SK-N-MC (cell line): ENCODE measurements at regions not wholly inside any gene's neighbourhood (a gene's known extent, or its start where the extent isn't known, plus 50 kb on each side); places are given as distances from the start of the nearest gene placed in this dataset.
A peak's percentile ranks its signal among the peaks of the same experiment; 100 is the strongest.

Source experiments
- DNase-seq: peaks from one replicate; pipeline ENCODE4 v3.0.0-alpha.2; 2011; ENCODE audit warnings: low read depth, low spot score
- H3K27ac ChIP-seq: fragments of 200-600 bp; sonication (generic); 2 replicates; pipeline ENCODE4 v1.5.1; 2016; ENCODE audit warnings: mixed run types
- H3K36me3 ChIP-seq: fragments of 200-600 bp; sonication (generic); 2 replicates; pipeline ENCODE4 v1.6.1; 2017; ENCODE audit warnings: antibody characterized with exemption, low read length, mixed read lengths; ENCODE audit not compliant: insufficient read depth
- H3K4me3 ChIP-seq: fragments of 200-600 bp; sonication (generic); 2 replicates; pipeline ENCODE4 v1.5.1; 2016
- H3K9ac ChIP-seq: fragments of 200-600 bp; sonication (generic); 2 replicates; pipeline ENCODE4 v1.8.0; 2017; ENCODE audit warnings: mixed run types, mixed read lengths; ENCODE audit not compliant: insufficient read length
- H3K9me3 ChIP-seq: fragments of 200-600 bp; sonication (generic); 2 replicates; pipeline ENCODE4 v1.6.1; 2017; ENCODE audit warnings: low read depth, mild to moderate bottlenecking, antibody characterized with exemption, low read length, moderate library complexity, mixed read lengths
- EZH2 ChIP-seq: fragments of 200-600 bp; sonication (generic); IDR thresholded peaks from one replicate; pipeline ENCODE4 v1.6.1; 2017; ENCODE audit warnings: antibody characterized with exemption
- FOXP2 ChIP-seq: optimal IDR thresholded peaks from 2 replicates; pipeline ENCODE3; 2011; ENCODE audit warnings: mild to moderate bottlenecking, moderate library complexity; ENCODE audit not compliant: insufficient read depth; ENCODE audit errors: extremely low read length, control extremely low read depth
- POLR2AphosphoS5 ChIP-seq: IDR thresholded peaks from 2 replicates; pipeline ENCODE4 v1.6.1; 2012; ENCODE audit warnings: mild to moderate bottlenecking, low read depth, low read length, borderline replicate concordance

- Histone ChIP-seq H3K27ac (no peak overlapping the region), H3K9me3 (no peaks in the 10 kb centered on the region), H3K36me3 (no peaks in the 10 kb centered on the region), H3K9ac (no peak overlapping the region), H3K4me3 (no peak overlapping the region)
- TF ChIP-seq POLR2AphosphoS5 = no peak
- no peak for TF ChIP-seq FOXP2
- no peak for TF ChIP-seq EZH2
- DNase-seq = no peak
These were observed 287.0 kb upstream of the TET2 start for GRCh38 chr4:104859601-104860237.

GRCh38 chr4:104860238-104861123, 286.2 kb upstream of the TET2 start:
- peak; percentile 84 for DNase-seq
- Histone ChIP-seq H3K9me3 (no peaks in the 10 kb centered on the region), H3K36me3 (no peaks in the 10 kb centered on the region), H3K27ac (no peak overlapping the region), H3K4me3 (no peak overlapping the region), H3K9ac (no peak overlapping the region)
- TF ChIP-seq FOXP2 (no peak), EZH2 (no peak), POLR2AphosphoS5 (no peak)

- no peak for DNase-seq
- H3K9ac ChIP-seq = no peak overlapping the region
- no peak overlapping the region for H3K4me3 ChIP-seq
- no peaks in the 10 kb centered on the region for H3K9me3 ChIP-seq
- H3K27ac ChIP-seq = no peak overlapping the region
- TF ChIP-seq FOXP2 = no peak
- no peak for TF ChIP-seq POLR2AphosphoS5
- no peak for TF ChIP-seq EZH2
- H3K36me3 ChIP-seq = no peaks in the 10 kb centered on the region
These were observed 279.9 kb upstream of the TET2 start for GRCh38 chr4:104866809-104867208.

- Histone ChIP-seq H3K4me3 (no peak overlapping the region), H3K36me3 (no peaks in the 10 kb centered on the region), H3K9ac (no peak overlapping the region), H3K27ac (no peak overlapping the region), H3K9me3 (no peaks in the 10 kb centered on the region)
- no peak for TF ChIP-seq FOXP2
- no peak for TF ChIP-seq EZH2
- TF ChIP-seq POLR2AphosphoS5 = no peak
- no peak for DNase-seq
These were observed 278.1 kb upstream of the TET2 start for GRCh38 chr4:104868533-104868932.

GRCh38 chr4:104868958-104869357, 277.7 kb upstream of the TET2 start:
- H3K9ac ChIP-seq = no peak overlapping the region
- TF ChIP-seq FOXP2 = no peak
- no peak for TF ChIP-seq EZH2
- no peak for TF ChIP-seq POLR2AphosphoS5
- DNase-seq = no peak
- H3K27ac ChIP-seq = no peak overlapping the region
- no peaks in the 10 kb centered on the region for H3K9me3 ChIP-seq
- H3K4me3 ChIP-seq = no peak overlapping the region
- no peaks in the 10 kb centered on the region for H3K36me3 ChIP-seq

- H3K27ac ChIP-seq = no peak overlapping the region
- TF ChIP-seq POLR2AphosphoS5 (no peak), EZH2 (no peak), FOXP2 (no peak)
- no peaks in the 10 kb centered on the region for H3K9me3 ChIP-seq
- H3K9ac ChIP-seq = no peak overlapping the region
- H3K4me3 ChIP-seq = no peak overlapping the region
- no peaks in the 10 kb centered on the region for H3K36me3 ChIP-seq
- DNase-seq = no peak
These were observed 276.8 kb upstream of the TET2 start for GRCh38 chr4:104869831-104870230.

GRCh38 chr4:104870495-104871233, 276.0 kb upstream of the TET2 start:
- Histone ChIP-seq H3K36me3 (no peaks in the 10 kb centered on the region), H3K9me3 (no peaks in the 10 kb centered on the region), H3K9ac (no peak overlapping the region), H3K27ac (no peak overlapping the region), H3K4me3 (no peak overlapping the region)
- DNase-seq = no peak
- TF ChIP-seq EZH2 (no peak), POLR2AphosphoS5 (no peak)

GRCh38 chr4:104878936-104879335, 267.7 kb upstream of the TET2 start:
- Histone ChIP-seq H3K27ac (peak overlapping the region; percentile 83), H3K9ac (peak overlapping the region; percentile 12), H3K9me3 (no peaks in the 10 kb centered on the region), H3K4me3 (peak overlapping the region; percentile 68), H3K36me3 (no peaks in the 10 kb centered on the region)
- DNase-seq = no peak
- TF ChIP-seq FOXP2 = no peak
- no peak for TF ChIP-seq EZH2
- no peak for TF ChIP-seq POLR2AphosphoS5
